Right lobe of liver (tissue), 6 donors: ENCODE measurements at regions not wholly inside any gene's neighbourhood (a gene's known extent, or its start where the extent isn't known, plus 50 kb on each side); places are given as distances from the start of the nearest gene placed in this dataset.
A peak's percentile ranks its signal among the peaks of the same experiment; 100 is the strongest.
"Not testable (repeated sequence)": the region's sequence is repeated elsewhere in the genome, so short reads cannot be mapped to it uniquely, and the experiment has no call there.

Experiments used
- ATAC-seq, 4 donors: fragments of 200-7000 bp; cut with Tn5 transposase; one replicate each; pipeline ENCODE4 v1.9.1; 2020; ENCODE audit warnings: mild to moderate bottlenecking in 4 of 4, moderate library complexity in 4 of 4
- DNase-seq, 3 donors: peaks; one replicate each; pipeline ENCODE4 v3.0.0-alpha.2; 2020
- H3K27ac ChIP-seq, 3 donors: fragments of 200-600 bp; one replicate each; pipeline ENCODE4 v1.8.0; 2022
- H3K27me3 ChIP-seq, 2 donors: fragments of 200-600 bp; one replicate each; pipeline ENCODE4 v1.8.0; 2022
- H3K36me3 ChIP-seq, 4 donors: fragments of 200-600 bp; sonication (generic) in 1 of 4; one replicate each; pipeline versions ENCODE4 v1.5.1 to v1.8.0; 2017 to 2022; ENCODE audit warnings: control low read depth in 1 of 4
- H3K4me1 ChIP-seq, 4 donors: fragments of 200-600 bp; sonication (generic) in 1 of 4; one replicate each; pipeline versions ENCODE4 v1.5.1 to v1.8.0; 2017 to 2022; ENCODE audit warnings: control low read depth in 1 of 4
- H3K4me3 ChIP-seq, 3 donors: fragments of 200-600 bp; one replicate each; pipeline ENCODE4 v1.8.0; 2022
- H3K9me3 ChIP-seq, 4 donors: fragments of 200-600 bp; sonication (generic) in 1 of 4; one replicate each; pipeline versions ENCODE4 v1.5.1 to v1.8.0; 2017 to 2022; ENCODE audit warnings: control low read depth in 1 of 4
- CTCF ChIP-seq, 4 donors: fragments of 200-600 bp in 3 of 4; fragments of 450-650 bp in 1 of 4; IDR thresholded peaks; one replicate each; pipeline versions ENCODE4 v1.5.1 to v1.8.0; 2016 to 2022; ENCODE audit warnings: antibody characterized with exemption in 4 of 4, mild to moderate bottlenecking in 2 of 4
- POLR2A ChIP-seq: fragments of 450-650 bp; IDR thresholded peaks from one replicate; pipeline ENCODE4 v1.6.1; 2017; ENCODE audit warnings: antibody characterized with exemption, mild to moderate bottlenecking
- WGBS: methylation state at CpG from one replicate; pipeline ENCODE4 v1.1.6; 2018; ENCODE audit warnings: low coverage, low lambda C conversion rate; ENCODE audit not compliant: insufficient coverage; ENCODE audit errors: missing lambda C conversion rate; 5-methylcytosine and 5-hydroxymethylcytosine counted together
- intact Hi-C, 2 donors: fragments of 100-400 bp; cut with DNase I; formaldehyde crosslinking; loops; one replicate each; pipeline versions ENCODE4 v1.11.2 to v1.14.1; 2022
- donor health status: DM: no; HTN: yes; CAD: no.
- donor health status: DM: no; HTN: no; CAD: no.
- donor health status: DM: no; HTN: no; CAD: no.
- donor health status: DM: no; HTN: yes; CAD: no.
- donor health status: DM: no; HTN: yes; CAD: no.

GRCh38 chr10:4241724-4242345 lies 456.8 kb upstream of the KLF6 start:
- ATAC-seq (peak in 3 of 4 donors; percentile 49 to 66 (median 53)), DNase-seq (no peak)
- Histone ChIP-seq H3K4me1 (no peaks in the 10 kb centered on the region), H3K27ac (peak overlapping the region; percentile 2 to 36 (median 24)), H3K36me3 (no peaks in the 10 kb centered on the region), H3K9me3 (no peaks in the 10 kb centered on the region), H3K4me3 (no peak overlapping the region), H3K27me3 (no peaks in the 10 kb centered on the region)
- 18% methylated on average over 7 of the region's 7 CpGs for WGBS
- TF ChIP-seq POLR2A: no peak
- TF ChIP-seq CTCF (IDR thresholded peaks at IDR 0.05): no peak
- intact Hi-C loops: no loop called here

- no peak for ATAC-seq
- intact Hi-C loops: no loop called here
Observed at GRCh38 chr10:4240608-4241197, 455.7 kb upstream of the KLF6 start.

GRCh38 chr10:4239186-4239585 lies 454.2 kb upstream of the KLF6 start:
- intact Hi-C loops: no loop called here
- WGBS: 74% methylated on average over 3 of the region's 3 CpGs
- Histone ChIP-seq H3K27me3 (no peaks in the 10 kb centered on the region), H3K27ac (no peak overlapping the region), H3K4me3 (no peak overlapping the region), H3K4me1 (no peaks in the 10 kb centered on the region), H3K9me3 (no peaks in the 10 kb centered on the region), H3K36me3 (no peaks in the 10 kb centered on the region)
- TF ChIP-seq POLR2A (no peak), CTCF (IDR thresholded peaks at IDR 0.05) (no peak)
- DNase-seq (no peak), ATAC-seq (no peak)

More at GRCh38 chr10:4240608-4241197, 455.7 kb upstream of the KLF6 start:
- no peaks in the 10 kb centered on the region for H3K27me3 ChIP-seq
- H3K9me3 ChIP-seq: no peaks in the 10 kb centered on the region
- no peak for TF ChIP-seq CTCF (IDR thresholded peaks at IDR 0.05)
- TF ChIP-seq POLR2A: no peak
- H3K27ac ChIP-seq: no peak overlapping the region
- H3K36me3 ChIP-seq: no peaks in the 10 kb centered on the region
- H3K4me3 ChIP-seq: no peak overlapping the region
- WGBS: 66% methylated on average over 7 of the region's 7 CpGs
- no peak for DNase-seq
- H3K4me1 ChIP-seq: no peaks in the 10 kb centered on the region

- H3K27me3 ChIP-seq, intact Hi-C loops, H3K9me3 ChIP-seq, DNase-seq, H3K4me1 ChIP-seq, H3K36me3 ChIP-seq, H3K4me3 ChIP-seq, ATAC-seq, H3K27ac ChIP-seq: not testable (repeated sequence)
- 87% methylated on average over 2 of the region's 2 CpGs for WGBS
Observed at GRCh38 chr10:4236905-4237304, 451.9 kb upstream of the KLF6 start.

- TF ChIP-seq POLR2A (no peak), CTCF (IDR thresholded peaks at IDR 0.05) (no peak)
- intact Hi-C loops: no loop called here
- H3K27me3 ChIP-seq: no peaks in the 10 kb centered on the region
- no peak overlapping the region for H3K4me3 ChIP-seq
- DNase-seq: no peak
- 52% methylated on average over 8 of the region's 8 CpGs for WGBS
- H3K9me3 ChIP-seq: no peaks in the 10 kb centered on the region
- ATAC-seq: peak in 1 of 4 donors; percentile 26
- H3K4me1 ChIP-seq: no peaks in the 10 kb centered on the region
- no peak overlapping the region for H3K27ac ChIP-seq
- H3K36me3 ChIP-seq: no peaks in the 10 kb centered on the region
Observed at GRCh38 chr10:4234661-4235060, 449.7 kb upstream of the KLF6 start.
